ENCODE measurements at regions not wholly inside any gene's neighbourhood (a gene's known extent, or its start where the extent isn't known, plus 50 kb on each side); places are given as distances from the start of the nearest gene placed in this dataset.

DNA sequence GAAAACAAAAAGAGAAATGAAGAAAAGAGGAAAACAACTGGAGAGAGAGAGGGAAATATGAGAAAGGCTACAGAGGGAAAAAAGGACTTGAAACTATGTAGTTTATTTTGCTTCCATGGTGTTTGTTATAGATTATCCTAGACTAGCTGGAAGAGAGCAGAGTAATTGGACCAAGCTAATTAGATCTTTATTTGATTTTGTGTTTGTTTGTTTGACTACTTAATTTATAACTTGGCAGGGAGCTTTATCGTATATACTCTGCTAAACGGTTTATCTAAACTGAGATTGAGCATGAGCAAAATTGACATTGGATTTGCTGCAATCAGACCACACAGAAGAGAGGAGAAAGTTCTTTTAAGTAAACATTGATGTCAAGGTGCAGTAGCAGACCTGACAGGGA, 443.8 kb upstream of the USP24 start:
- no peak for DNase-seq (ENCODE audit: low spot score)

DNA sequence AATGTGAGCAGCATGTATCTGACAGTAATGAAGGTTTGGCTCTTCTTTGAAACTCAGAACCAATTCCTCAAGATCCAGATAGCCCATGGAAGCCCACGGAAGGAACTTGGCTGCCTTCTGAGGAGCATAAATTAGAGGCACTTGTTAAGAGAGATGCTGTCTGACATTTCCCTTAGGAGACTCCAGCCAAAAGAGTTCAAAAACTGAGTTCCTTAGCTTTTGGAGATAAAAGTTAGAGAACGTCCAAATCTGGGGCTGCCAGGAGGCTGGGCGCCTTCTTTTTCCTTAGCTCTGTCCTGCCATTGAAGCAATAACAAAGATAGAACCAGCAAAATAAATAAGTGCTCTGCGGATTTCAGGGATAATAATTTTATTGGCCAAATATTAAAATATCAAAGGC, 439.6 kb upstream of the USP24 start:
- no peak for DNase-seq (ENCODE audit: low spot score)

DNA sequence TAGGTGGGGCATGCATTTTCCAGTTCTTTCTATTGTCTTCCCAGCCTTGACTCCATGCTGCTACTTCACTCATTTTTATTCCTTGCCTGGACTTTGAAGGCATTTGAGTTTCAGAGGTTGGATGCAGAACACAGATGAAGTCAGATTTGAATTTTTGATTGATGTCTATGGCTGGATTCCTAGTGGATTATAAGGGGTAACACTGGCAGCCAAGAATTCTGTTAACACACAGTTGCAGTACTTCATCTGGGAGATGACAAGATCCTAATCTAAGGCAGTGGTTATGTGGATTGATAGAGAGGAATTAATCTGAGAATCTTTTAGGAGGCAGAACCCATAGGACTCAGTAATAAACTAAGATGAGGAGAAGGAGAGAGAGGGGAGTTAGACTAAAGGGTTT, 439.0 kb upstream of the USP24 start:
- DNase-seq (ENCODE audit: low spot score), result no peak

DNA sequence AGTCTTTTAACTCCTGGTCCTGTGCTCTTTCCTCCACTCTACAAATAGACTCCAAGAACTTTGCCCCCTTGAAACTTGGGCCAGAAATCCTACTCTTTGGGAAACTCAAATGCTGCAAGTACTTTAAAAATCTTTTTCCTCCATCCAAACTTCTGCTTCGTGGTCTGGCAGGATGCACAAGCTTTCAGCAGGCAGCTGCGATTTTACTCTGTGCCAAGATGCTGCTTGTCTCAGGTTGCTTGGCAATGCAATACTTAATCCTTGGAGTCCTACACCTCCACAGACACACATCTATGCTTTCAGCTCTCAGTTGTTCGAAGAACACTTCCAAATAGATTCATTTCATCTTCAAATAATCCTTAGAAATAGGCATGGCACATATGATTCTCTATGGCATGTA, 435.3 kb upstream of the USP24 start:
- no peak for DNase-seq (ENCODE audit: low spot score)

DNA sequence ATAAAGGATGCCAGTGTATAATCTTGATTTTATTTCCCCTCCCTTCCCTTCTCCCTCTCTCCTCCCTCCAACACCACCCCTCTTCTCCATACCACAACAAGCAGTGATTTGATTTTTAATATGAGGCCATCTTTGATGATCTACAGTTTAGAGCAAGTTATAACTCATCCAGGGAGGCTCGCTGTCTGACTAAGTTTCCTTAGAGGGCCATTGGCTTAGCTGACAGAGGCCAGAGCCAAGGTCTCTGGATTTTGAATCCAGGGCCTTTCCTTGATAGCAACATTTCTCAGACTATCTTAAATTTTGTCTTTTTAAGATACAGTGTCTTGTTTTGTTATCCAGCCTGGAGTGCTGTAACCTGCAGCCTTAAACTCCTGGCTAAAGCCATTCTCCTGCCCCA, 431.0 kb upstream of the USP24 start:
- DNase-seq (ENCODE audit: low spot score), result no peak

DNA sequence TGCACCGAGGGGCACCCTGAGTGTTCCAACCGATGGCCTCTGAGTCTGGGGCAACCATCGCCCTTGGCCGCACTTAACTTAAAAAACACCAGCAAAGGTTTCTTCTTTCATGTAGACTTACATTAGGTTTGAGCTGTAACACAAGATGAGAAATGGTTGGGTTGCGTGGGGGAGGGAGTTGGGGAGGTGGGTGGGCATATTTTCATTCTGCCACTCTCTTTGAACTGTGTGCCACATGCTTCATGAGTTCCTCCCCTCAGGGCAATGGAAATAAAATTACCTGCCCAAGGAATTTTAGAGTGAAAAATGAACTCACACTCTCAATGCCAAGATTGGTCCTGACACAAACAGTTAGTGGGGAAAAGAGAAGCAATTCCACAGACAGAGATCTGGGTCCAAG, 430.1 kb upstream of the USP24 start:
- no peak for DNase-seq (ENCODE audit: low spot score)

DNA sequence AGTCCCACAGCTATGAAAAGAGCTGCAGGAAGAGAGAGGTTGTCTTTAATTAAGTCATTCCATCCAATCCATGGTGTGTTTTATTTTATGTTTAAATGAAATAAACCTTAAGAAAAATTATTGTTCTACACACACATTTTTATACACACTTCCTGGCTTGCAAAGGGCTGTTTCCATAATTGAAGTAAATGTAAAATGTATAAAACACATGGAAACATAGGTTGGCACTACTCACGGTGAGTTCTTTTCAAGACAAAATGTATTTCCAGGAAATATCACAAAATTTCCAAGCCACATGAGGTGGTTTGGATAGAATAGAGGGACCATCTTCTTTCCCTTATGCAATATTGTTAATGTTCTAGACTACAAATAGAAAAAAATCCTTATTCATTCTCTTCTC, 426.8 kb upstream of the USP24 start:
- no peak for DNase-seq (ENCODE audit: low spot score)

DNA sequence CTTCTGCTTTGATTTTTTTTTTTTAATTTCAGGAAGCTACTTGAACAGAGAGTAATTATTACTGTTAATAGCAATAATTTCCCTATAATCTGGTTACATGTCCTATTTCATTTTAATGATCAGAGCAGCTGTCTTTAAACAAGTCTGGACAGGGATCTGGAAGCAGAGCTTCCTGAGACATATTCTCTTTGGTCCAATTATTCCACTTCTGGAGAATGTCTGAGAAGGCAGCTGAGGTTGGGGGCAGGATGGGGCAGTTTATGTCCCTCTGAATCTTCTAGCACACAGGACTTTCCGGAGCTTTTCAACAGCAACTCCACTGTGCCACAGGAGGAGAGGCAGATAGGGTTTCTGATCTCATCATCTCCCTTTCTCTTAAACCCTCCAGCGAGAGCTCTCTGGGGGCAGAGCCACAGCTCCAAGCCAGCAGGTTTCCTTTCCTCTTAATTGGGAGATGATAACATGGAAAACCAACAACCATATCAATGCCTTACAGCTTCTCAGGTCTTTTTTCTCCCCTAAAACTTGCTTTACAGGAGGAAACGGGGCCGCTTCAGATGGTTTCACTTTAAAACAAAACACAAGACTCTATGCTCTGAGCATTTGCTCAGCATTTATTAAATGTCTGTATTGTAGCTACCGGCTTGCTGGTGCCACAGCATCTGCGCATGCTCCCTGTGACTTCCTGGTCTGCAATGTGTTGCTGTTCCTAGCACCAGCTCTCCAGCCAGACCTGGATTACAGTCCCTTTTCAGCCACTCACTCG, 425.7 kb upstream of the USP24 start:
- DNase-seq (ENCODE audit: low spot score), result no peak

DNA sequence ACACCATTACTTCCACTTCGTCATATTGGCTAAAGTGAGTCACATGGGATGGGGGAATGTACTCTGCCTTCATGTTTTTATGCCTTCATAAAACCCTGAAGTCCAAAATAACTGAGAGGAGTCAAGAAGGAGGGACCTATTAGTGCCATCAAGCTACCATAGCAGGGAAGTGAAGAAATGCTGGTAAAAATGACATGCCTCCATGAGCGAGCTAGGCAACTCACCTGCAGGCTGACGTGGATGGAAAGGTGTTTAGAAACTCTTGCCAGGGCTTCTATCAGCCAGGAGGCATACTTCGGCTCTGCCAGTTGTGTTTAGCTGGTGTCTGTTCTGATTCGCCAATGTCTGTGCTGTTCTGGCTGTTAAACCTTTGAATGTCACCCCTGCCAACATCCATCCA, 424.4 kb upstream of the USP24 start:
- DNase-seq (ENCODE audit: low spot score), result no peak

DNA sequence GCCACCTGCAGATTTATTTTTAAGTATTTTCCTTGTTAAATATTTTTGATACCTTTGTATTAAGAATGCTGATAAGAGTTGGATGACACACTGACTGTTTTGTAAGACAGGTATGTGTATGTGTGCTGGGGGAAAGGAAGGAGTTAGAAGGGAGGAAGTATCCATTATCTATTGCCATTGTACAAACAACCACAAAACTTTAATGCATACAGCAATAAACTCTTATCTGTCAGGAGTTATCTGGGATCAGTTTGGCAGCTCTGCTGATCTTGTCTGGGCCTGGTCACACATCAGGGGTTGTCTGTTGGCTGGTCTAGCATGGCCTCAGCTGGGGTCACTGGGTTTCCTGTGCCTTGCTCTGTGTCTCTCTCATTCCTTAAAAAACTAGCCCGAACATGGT, 423.9 kb upstream of the USP24 start:
- DNase-seq (ENCODE audit: low spot score), result no peak

DNA sequence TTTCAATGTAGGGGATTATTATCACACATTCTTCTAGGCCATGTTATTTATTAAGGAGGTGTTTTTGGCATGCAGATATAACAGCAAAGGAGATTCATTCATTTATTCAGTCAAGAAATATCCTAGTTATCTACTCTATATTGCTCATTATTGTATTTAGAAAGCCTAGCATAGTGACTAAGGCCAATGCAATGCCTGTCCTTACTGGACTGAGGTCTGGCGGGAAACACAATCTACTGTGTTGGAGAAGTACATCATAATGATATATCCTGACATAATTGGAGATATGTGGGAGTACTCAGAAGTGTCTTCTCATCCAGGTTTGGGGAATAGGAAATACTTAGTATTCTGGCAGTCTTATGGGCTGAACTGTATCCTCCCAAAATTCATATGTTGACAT, 421.5 kb upstream of the USP24 start:
- no peak for DNase-seq (ENCODE audit: low spot score)

DNA sequence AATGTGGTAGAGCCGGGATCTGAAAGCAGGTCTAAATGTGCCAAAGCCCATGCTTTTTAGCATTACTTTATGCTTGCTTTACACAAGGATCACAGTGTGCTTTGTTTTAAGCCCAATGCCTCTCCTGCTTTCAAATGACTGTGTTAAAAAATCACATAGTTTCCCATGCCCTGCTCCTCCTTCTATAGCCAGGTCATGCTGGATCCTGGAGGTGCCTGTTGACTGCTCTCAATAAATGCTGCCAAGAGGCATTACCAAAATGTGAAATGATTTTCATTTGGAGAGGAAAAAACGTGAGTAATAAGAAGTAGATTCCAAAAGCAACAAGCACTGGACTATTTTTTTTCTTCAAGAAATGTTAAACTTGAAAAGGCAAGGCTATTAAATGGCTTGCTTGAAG, 420.7 kb upstream of the USP24 start:
- DNase-seq (ENCODE audit: low spot score), result no peak

DNA sequence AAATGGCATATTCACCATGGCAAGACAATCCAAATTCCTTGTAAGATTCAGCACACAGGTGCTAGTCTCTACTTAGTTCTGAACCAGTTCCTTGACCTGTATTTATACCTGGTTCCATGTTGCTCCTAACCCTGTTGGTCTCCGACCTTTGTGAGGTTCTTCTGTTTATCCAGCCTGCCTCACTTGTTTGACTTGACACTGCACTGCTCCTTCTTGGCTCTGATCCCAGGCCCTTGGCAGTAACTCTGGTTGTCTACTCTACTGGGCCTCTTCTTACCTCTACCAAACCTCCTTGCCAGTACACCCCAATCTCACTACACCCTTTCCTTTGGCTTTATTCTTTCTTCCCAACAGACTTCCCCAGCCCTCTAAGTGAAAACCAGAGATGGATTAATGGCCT, 419.4 kb upstream of the USP24 start:
- no peak for DNase-seq (ENCODE audit: low spot score)

DNA sequence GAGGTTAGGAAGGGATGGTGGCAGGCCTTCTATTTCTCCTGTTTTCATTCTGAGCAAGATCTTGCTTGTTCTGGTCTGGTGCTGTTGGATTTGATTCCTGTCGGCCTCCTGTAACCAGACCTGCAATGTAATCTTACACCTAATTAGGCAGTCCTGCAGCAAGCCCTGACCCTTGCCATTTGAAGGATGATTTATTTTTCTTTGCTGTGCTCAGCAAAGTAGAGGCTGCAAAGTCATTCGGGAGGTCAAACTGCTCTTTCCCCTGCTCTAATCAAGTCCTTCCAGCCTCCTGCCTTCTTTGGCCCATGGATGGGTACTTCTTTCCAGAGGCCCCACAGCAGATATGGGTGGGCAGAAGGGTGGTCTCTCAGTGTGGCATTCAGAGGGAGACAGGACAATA, 417.7 kb upstream of the USP24 start:
- no peak for DNase-seq (ENCODE audit: low spot score)

DNA sequence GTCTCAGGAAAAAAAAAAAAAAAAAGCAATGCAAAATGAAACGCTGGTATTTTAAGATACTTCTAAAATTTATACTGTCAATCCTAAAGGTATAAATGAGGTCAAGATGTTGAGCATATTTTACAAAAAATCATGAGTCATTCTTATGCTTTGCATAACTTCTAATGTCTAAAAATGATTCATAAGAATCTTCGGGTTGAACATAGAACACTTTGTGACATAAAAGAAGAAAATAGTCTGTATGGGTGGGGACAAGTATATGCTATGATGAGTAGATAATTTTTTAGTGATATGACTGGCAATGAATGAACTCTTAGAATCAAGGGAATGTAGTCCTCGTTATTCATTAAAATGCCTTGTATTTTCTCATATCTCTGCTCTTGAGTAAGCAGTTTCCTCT, 416.9 kb upstream of the USP24 start:
- no peak for DNase-seq (ENCODE audit: low spot score)

DNA sequence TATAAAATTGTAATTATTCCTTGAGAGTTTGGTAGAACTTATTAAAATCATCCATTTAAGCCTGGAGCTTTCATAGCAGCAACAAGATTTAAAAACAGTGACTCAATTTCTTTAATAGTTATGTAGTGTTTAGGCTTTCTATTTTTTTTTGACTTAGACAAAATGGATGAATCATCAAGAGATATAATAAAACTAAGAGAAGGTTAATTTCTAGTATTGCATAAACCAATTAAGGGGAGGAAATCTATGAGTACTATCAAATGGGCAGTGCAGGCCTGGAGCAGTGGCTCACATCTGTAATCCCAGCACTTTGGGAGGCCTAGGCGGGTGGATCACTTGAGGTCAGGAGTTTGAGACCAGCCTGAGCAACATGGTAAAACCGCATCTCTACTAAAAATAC, 416.3 kb upstream of the USP24 start:
- DNase-seq (ENCODE audit: low spot score), result no peak

DNA sequence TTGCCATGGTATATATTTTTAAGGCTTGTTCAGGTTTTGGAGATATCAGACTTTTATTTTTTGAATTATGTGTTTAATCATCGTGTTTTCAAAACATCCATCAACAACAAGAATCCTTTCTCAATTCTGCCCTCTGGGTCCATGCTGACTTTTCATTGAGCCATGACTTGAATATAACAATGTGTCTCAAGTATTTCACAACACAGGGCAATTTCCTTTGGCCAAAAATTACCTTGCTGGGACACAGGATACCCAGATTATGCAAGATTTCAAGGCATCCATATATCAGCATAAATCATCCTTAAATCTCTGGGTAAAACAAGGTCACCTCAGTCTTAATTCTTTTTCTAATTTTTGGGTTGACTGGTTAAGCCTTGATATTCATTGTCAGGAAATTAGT, 411.2 kb upstream of the USP24 start:
- DNase-seq (ENCODE audit: low spot score), result no peak

DNA sequence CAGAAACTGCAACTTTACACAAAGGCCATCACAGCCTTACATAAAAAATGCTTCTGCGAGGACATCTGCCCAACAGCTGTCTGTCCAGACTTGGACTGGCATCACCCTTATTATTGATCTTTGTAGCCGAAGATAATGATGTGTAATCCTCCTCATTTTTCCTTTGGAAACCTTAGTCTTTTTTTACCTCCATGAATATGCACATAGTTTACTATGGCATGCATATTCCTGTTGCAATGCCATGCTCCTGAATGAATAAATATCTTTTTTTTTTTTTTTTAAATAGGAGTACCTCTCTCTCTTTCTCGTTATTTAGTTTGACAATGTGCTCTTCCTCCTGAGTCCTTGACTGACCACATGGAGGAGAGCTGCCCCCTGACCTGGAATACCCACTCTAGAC, 409.6 kb upstream of the USP24 start:
- no peak for DNase-seq (ENCODE audit: low spot score)

DNA sequence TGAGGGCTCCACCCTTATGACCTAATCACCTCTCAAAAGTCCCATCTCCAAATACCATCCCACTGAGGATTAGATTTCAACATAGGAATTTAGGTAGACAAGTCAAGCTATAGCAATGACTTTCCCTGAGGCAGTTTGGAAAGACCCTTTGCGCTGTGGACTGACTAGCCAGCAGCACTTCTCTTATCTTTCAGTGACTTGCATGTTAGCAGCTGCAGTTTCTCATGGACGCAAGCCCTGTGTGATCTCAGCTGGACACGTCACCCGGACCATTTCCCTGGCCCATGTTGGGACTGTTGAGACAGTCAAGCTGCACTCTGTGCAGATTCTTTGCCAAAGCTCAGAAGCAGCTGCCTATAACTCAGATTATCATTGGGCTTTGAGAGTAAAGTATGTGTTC, 408.1 kb upstream of the USP24 start:
- no peak for DNase-seq (ENCODE audit: low spot score)

DNA sequence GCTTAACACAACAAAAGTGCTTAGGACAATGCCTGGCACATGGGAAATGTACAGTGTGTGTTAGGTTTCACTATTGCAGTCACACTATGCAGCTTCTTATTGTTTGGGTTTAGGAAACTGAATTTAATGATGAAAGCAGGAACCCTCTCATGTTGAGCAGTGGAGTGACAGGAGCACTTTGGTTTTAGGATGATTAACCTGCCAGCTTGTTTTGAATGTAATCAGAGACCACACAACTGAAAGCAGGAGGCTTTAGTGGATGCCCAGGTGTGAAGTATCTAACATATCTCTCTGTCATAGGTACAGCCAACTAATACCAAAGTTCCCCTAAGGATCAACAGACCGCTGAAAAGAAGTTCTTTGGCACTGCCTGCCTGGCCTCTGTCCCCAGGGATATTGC, 406.9 kb upstream of the USP24 start:
- no peak for DNase-seq (ENCODE audit: low spot score)

DNA sequence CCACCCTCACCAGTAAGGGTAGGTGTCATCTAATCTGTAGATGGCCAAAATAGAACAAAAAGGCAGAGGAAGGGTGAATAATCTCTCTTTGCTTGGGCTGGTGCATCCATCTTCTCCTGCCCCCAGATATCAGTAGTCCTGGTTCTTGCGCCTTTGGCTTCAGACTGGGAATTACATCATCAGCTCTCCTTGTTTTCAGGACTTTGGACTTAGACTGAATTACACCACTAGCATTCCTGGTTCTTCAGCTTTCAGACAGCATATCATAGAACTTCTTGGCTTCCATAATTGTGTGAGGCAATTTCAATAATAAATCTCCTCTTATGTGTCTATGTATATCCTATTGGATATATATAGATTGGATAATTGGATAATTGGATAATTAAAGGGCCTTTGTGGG, 403.0 kb upstream of the USP24 start:
- no peak for DNase-seq (ENCODE audit: low spot score)

DNA sequence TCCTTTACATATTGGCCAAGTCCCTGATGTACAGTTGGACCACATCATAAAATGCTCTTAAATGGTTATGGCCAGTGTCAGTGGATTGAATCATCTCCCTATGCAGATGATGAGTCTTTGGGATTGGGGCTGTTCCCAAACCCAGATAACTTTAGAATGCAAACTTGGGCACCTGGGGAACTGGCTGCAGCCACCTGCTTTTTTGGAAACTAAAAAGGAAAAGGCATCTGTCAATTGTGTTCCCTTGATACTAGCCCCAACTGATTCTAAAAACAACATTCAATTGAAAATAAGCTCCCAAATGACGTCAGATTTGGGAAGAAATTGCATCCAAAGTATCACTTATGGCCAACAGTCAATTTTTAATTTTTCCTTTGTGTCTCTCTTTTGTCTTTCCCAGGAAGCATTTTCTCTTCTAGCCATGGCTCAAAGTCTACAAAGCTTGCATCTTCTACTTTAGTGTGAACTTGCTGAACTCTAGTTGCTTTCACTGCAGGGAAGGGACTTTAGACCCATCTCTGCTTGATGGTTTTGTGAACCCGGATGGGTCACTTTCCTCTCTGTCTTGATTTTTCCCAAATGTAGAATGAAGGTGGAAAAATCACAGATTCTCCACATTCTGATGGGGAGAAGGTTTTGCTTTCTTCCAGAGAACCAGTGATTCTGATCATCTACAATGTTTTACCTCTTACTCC, 402.3 kb upstream of the USP24 start:
- DNase-seq (ENCODE audit: low spot score), result no peak

DNA sequence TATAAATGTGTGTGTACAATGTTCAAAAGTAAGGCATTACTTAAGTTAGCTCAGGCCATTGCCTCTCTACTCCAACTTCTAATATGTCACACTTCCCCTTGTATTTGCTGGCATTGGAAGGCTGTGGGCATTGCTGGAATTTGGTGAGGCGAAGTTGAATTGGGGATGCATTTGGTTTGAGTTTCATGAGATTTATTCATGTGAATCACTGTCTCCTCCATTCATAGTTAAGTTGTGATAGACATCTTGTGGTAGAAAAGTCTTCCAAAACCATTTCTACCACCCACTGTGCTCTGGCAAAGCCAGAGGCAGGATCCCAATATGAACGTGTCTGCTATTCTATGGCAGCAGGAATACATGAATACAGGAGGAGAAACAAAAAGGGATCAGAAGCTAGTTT, 397.8 kb upstream of the USP24 start:
- DNase-seq (ENCODE audit: low spot score), result no peak

DNA sequence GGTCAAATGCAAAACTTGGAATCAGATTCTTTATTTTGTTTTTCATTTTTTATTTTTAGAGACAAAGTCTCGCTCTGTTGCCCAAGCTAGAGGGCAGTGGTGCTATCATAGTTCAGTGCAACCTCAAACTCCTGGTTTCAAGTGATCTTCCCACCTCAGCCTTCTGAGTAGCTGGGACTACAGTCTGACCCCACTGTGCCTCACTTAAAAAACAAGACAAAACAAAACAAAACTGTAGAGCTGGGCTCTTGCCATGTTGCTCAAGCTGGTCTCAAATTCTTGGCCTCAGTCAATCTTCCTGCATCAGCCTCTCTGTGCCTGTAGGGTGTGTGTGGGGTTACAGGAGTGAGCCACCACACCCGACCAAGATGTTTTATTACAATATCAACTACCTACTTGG, 396.0 kb upstream of the USP24 start:
- no peak for DNase-seq (ENCODE audit: low spot score)

All from SW480 (cell line).